ENCODE measurements at regions not wholly inside any gene's neighbourhood (a gene's known extent, or its start where the extent isn't known, plus 50 kb on each side); places are given as distances from the start of the nearest gene placed in this dataset.
A peak's percentile ranks its signal among the peaks of the same experiment; 100 is the strongest.

- DNase-seq (ENCODE audit: low spot score) = no peak
Measured at GRCh38 chr3:22986958-22987357, 216.2 kb upstream of the UBE2E2 start.

- no peak for DNase-seq (ENCODE audit: low spot score)
Measured at GRCh38 chr3:22988566-22988965, 214.6 kb upstream of the UBE2E2 start.

DNA sequence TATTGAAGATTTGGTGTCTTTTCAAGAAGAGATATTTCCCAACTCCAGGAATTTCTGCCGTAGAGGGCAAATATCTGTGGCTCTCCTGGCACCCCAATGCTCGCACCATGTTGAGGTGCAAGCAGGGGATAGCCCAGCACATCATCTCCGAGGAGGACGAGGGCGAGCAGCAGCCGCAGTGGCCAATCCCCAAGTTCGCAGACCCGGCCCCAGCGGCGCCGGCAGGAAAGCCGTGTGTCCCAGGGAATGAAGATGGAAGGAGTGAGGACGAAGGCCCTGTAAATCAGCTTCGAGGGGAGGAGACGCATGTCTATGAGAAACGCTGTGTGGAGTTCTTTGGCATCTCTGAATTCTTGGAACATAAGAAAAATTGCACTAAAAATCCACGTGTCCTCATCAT is 213.4 kb upstream of the UBE2E2 start:
- no peak for DNase-seq (ENCODE audit: low spot score)

- no peak for DNase-seq (ENCODE audit: low spot score)
Measured at GRCh38 chr3:22990291-22991200, 212.6 kb upstream of the UBE2E2 start.

DNA sequence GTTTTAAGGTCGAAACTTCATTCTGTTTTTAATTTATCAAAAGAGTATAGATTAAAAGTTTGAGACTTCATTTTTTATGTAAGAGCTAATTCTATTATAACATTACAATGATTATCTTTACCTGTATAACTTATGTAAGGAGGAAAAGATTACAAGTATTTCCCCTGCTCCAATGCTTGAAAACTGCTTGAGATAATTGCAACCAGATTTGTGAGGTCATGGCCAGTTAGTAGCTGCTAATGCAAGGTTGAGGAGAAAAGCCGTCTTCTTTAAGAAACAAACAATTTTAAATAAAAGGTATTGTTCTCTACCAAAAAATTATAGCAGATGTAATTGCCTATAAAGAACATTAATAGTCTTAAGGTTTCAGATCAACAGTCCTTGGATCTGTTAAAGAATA is 208.3 kb upstream of the UBE2E2 start:
- no peak for DNase-seq (ENCODE audit: low spot score)

DNA sequence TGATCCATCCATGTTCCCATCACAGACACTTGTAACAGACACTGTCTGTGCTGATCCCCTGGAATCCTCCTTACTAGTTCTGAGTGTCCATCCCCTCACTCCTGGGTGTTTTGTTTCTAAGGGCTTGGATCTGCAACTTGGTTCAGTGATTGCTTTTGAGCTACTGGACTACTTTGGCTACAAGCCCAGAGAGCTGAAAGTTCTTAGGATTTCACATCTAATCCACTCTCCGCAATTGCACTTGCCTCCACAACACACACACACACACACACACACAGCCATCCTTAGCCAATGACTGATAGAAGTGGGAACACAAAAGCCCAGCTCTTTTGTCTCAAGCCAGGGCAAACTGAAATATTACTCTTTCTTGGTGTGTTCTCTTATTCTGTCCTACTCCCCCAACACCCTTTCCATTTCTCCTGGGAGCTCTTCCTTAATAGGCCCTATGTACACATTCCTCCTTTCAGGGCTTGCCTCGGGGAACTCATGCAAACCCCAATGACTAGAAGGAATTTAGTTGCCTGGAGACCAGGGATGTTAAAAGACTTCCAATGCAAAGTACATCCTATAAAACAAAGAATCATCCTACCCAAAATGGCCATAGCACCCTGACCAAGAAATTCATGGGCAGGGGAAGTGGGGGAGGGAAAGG is 206.1 kb upstream of the UBE2E2 start:
- no peak for DNase-seq (ENCODE audit: low spot score)

DNA sequence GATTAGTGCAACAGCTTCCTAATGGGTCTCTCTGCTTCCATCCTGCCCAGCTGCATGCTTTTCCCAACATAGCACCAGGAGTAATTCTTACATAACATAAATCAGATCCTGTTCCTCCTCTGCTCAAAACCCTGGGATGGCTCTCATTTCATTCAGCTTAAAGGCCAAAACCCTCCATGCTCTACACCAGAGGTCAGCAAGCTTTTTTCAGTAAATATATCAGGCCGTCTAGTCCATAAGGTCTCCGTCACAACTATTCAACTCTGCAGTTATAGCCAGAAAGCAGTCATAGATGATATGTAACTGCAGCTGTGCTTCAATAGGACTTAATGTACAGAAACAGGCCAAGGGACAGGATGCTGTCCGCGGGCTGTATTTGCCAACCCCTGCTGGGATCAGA is 202.8 kb upstream of the UBE2E2 start:
- DNase-seq (ENCODE audit: low spot score) = no peak

- no peak for DNase-seq (ENCODE audit: low spot score)
Measured at GRCh38 chr3:23002151-23002550, 201.0 kb upstream of the UBE2E2 start.

DNA sequence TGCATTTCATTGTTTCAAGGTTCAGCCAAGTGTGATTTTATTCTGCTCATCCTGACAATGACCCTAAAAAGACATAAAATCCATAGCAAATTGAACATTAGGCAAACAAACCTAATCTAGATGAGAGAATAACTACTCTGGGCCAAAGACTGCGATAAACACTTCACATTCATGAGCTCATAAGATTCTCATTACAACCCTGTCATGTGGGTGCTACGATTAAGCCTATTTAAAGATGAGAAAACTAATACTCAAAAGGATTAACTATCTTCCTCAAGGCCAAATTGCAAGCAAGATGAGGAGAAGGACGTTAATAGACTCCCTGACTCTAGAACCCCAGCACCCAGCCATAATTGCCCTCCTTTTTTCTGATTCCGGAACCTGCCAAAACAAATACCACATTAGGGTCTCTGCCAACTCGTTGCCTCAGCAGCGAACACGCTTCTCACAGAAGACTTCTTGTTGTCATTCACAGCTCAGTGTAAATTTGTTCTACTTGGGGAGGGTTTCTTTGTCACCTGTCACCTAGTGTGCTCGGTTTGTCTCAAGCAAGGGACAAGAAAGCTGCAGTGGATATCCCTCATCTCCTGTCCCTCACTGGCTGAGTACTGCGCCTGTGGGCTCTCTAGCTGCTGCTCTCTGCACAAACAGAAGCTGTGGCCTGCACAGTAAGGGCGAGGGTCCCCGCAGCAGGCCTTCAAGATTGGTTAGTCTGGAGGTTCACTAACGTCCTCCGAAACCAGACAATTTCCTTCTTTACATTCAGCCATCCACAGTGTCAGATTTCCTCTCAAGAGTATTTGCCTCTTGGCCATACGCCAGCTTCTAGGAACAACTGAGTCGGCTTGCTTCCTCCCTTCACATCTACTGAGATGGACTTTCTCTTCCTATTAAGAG is 200.0 kb upstream of the UBE2E2 start:
- peak; percentile 65 for DNase-seq (ENCODE audit: low spot score)

DNA sequence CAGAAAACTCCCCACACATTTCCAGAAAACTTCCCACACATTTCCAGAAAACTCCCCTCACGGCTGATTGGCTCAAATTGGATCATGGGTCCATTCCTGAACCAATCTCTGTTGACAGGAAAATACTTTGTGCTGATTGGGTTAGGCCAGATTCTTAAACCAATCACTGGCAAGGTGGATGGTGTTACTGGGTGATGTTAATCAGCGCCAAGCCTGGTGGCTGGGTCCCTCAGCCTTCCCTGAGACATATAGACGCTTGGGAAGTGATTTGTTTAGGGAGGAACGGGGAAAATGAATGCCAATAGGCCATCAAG is 199.4 kb upstream of the UBE2E2 start:
- no peak for DNase-seq (ENCODE audit: low spot score)

DNA sequence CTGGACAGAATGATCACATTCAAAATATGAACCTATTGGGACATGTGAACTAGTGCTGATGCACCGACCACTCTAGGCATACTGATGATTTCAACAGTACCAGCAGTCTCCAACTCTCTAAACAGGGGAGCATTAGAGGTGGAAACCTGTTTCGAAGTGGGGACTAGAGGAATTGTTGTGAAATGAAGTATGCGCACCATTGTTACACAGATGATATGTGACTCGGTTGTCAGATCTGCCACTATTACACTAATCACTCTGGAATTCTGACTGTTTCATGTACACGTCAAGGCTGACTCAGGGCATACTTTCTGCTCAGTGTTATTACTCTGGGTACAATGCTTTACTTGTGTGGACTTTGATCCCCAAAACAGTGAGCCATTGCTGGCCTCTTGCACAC is 198.2 kb upstream of the UBE2E2 start:
- peak; percentile 14 for DNase-seq (ENCODE audit: low spot score)

DNA sequence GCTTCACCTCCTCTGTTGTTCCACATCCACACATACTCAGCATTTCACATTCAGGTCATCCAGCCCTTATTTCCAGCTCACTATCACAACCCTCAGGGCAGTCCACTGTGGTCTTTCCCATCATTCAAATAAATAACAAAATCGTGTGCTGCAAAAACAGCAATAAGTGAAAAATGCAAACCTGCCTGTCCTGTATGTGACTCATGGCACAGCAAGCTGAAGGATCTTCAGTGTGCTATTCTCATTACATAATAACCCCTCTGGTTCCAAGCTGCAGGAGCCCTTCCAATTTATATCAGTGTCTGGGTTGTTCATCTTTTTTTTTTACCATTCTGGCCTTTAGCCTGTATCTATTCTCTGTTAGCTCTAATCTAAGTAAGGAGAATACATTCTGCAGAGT is 185.3 kb upstream of the UBE2E2 start:
- DNase-seq (ENCODE audit: low spot score) = peak; percentile 68

DNA sequence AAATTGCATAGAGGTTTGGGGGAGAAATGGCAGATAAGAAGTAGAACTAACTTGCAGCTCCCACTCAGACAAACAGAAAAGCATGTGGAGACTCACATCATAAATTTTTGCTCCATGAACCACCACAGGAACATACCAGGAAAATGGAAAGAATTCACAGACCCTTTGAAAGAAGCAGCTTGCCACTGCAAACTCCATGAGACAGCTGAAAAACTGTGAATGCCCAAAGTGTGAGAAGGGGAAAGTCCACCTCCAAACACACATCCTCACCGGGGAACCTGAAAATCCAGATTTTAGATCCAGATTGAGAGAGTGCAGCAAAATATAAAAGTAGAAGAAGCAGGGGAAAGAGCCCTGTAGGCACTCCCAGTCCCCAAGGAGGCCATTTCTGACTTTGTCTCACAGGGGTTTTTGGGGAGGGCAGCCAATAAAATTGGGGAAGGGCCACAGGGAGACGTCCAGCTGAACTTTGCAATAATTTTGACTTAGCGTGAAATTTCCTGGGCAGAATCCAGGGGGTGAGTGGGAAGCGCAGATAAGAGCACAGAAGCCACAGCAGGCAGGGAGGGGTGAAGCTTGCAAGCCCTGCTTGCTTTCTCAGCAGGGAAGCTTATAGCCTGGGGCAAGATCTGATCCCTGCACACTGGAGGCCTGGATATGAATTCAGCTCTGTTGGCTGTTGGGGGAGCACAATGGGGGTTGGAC is 183.4 kb upstream of the UBE2E2 start:
- DNase-seq (ENCODE audit: low spot score) = peak; percentile 20

DNA sequence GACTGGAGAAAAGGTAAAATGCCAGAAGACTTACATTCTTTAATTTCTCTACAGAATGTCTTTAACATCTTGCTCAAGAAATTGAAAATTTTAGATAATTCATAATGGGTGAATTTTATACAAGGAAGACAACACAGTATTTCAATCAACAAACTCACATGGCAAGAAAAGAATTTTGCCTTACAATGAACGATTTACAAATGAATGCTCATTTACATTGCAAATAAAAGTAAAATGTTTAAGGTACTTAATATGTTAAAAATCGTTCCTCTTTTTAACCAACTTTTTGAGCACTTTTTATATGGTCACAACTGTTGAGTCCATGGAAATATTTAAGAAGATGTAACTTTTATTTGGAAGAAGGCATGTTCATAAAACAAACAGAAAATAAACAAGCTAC is 174.8 kb upstream of the UBE2E2 start:
- no peak for DNase-seq (ENCODE audit: low spot score)

DNA sequence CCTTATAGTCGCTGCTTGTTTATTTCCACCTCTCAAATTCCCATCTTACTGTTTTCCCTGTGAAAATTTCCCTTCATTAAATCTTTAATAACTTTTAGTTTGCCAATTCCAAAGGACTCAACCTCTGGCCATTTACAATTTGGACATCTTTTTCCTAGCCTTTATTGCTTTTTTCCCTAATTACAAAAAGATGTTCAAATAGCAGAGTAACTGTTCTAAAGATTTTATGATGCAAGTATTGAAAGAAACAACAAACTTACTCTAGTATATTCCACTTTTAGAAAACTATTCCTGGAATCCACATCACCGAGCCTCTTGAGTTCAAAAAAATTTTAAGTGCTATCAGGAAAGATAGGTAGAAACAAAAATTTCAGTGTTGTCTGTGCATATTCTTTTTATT is 174.1 kb upstream of the UBE2E2 start:
- no peak for DNase-seq (ENCODE audit: low spot score)

DNA sequence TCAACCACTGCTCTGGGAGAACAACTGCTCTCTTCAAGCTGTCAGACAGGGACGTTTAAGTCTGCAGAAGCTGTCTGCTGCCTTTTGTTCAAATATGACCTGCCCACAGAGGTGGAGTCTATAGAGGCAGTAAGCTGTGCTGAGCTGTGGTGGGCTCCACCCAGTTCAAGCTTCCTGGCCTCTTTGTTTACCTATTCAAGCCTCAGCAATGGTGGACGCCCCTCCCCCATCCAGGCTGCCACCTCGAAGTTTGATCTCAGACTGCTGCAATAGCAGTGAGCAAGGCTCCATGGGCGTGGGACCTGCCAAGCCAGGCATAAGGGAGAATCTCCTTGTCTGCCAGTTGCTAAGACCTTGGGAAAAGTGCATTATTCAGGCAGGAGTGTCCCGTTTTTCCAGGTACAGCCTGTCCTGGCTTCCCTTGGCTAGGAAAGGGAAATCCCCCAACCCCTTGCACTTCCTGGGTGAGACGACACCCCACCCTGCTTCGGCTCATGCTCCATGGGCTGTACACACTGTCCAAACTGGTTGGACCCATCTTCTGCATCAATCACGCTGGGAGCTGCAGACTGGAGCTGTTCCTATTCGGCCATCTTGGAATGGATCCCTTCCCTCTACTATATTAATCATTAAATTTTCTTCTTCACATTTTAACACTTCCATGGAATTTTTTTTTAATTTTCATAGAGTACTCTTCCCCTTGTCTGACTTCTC is 167.0 kb upstream of the UBE2E2 start:
- no peak for DNase-seq (ENCODE audit: low spot score)

DNA sequence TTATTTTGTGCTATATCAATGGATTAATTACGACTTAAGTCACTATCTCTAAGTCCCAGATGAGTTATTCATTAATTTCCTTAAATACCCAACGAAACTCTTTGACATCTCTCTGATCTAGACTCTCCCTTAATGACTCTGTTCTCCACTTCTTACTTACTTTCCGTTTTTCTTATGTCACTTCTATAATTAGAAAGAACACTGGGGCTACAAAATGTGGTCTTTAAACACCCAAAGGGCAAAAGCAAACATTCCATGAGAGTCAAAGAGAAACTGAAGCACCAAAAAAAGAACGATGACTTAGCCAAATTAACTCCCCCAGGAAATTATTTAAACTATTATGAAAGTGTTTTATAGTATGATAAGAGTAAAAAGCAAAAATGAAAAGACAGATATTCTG is 166.4 kb upstream of the UBE2E2 start:
- no peak for DNase-seq (ENCODE audit: low spot score)

DNA sequence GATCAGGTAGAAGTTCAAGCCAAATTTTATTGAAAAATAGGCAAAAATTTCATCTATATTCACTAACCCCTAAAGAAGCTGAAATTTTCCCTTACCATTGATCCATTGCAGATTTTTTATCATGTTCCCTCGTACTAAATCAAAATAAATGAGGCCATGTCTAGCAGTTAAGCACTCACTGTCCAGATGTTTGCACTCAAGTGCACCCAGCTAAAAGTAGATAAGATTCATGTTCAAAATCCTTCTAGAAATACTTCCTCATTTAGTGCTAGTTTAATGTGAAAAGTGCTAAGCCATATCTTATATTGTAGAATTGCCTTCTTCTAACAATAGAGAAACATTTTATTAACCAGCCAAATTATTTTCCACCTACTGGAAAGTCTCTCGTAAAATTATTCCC is 164.7 kb upstream of the UBE2E2 start:
- peak; percentile 30 for DNase-seq (ENCODE audit: low spot score)

DNA sequence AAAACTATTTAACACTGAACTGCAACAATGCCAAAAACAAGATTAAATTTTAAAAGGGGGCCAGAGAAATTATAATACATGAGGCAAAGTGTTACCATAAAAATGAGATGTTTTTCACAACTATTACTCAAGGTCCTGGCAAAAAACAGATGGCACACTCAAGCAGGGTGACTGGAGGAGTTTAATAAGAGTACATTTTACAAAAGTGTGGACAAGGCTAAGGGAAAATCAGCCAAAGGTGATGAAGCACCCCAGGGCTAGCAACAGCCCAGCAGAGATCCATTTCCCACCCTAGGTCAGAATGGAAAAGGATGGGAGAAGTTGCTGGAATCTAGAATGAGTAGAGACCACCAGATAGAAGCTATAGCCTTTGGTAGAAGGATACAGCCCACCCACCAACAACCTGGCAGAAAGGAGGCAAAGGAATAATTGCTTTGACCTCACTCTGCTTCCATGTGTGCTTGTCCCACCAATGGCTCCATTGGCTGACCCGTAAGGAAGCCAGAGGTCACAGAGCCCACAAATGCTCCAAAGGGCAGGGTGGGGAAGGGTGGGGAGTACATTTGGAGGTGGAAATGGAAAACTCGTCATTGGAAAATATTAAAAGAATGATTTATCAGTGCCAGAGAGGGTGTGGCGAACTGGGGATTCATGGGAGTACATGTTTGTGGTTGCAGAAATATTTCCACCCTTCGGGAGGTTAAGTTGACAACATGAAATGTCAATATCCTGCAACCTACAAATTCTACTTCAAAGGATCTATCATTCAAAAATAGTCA is 161.0 kb upstream of the UBE2E2 start:
- DNase-seq (ENCODE audit: low spot score) = no peak

GRCh38 chr3:23044463-23044862 is 158.7 kb upstream of the UBE2E2 start:
- no peak for DNase-seq (ENCODE audit: low spot score)

Measured in umbilical cord (tissue), 1 donor.